GM18907 (cell line): ENCODE measurements at regions not wholly inside any gene's neighbourhood (a gene's known extent, or its start where the extent isn't known, plus 50 kb on each side); places are given as distances from the start of the nearest gene placed in this dataset.

Source experiments
- ATAC-seq: cut with Tn5 transposase; IDR thresholded peaks from one replicate; pipeline ENCODE4 v1.9.1; 2021; ENCODE audit warnings: mild to moderate bottlenecking, moderate library complexity; ENCODE audit not compliant: unreplicated experiment

DNA sequence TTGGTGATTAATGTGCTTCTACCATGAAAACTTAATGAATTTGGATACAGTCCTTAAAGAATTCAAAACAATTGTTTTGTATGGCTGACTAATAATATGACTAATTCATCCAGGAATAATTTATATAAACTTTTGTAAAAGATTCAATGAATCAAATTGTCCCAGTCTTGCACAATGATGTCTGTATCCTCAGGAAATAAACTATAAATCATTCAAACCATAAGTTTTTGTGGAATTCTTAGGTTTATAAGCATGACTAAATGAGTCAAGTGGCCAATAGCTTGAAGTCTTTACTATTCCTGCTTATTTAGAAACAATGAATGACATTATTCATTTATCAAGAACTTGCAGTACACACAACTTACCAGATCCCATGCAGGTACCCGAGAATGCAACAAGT lies 935.0 kb upstream of the INTU start:
- no peak for ATAC-seq

DNA sequence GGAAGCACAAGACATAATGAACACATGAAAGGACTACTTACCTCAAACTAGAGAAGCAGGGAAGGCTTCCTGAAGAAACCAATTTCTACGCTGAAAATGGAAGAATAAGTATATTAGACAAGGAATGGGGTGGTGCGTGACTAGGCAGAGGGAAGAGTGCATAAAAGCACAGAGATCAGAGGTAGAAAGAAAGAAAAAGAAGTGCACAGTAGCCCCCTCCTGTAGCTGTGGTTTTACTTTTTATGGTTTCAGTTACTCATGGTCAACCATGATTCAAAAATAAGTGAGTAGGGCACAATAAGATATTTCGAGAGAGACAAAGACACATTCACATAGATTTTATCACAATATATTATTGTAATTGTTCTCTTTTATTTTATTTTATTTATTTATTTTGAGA lies 934.5 kb upstream of the INTU start:
- ATAC-seq, result no peak

DNA sequence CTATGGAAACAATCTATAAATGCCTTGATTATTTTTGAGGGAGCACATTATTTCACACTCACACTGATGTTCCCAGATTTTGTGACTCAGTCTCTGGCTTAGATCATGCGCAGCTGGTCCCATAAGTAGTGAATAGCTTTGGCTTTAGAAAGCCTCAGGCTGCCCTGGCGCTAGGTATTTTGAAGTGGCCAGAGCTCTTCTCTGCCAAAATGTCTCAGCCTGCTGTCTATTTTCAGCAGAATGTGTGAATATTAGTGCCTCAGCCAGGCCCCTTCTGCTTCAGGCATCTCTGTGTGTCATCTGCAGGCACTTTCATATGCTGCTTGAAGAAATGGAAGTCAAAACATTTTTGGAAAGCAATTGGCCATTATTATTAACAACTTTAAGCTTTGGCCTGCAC lies 931.0 kb upstream of the INTU start:
- no peak for ATAC-seq

DNA sequence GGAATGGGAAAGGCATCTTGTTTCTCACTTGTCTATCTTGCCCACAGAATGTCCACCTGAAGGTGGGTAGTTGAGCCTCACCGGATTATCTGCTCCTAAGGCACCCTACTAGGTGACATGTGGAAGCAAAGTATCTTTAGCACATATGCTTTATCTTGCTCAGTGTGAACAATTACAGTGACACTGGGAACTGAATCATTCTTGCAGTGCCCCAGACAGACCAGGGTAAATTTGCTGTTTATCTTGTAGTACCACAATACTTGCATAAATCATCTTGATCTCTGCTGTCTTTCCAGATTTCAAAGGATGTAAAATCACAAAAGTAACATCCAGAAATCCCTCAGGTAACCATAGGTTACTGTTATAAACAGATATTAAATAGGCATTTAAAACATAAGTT lies 930.0 kb upstream of the INTU start:
- ATAC-seq, result no peak

DNA sequence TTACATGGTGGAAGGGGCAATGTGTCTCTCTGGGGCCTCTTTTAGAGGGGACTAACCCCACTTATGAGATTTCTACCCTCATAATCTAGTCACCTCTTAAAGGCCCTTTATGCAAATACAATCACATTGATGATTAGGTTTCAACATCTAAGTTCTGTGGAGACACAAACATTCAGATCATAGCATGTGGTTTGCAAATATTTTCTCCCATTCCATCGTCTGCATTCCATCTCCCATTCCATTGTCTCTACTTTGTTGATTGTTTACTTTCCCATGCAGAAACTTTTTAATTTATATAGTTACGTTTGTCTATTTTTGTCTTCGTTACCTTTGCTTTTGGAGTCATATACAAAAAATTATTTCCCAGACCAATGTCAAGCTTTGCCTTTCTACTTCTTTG lies 927.5 kb upstream of the INTU start:
- no peak for ATAC-seq

DNA sequence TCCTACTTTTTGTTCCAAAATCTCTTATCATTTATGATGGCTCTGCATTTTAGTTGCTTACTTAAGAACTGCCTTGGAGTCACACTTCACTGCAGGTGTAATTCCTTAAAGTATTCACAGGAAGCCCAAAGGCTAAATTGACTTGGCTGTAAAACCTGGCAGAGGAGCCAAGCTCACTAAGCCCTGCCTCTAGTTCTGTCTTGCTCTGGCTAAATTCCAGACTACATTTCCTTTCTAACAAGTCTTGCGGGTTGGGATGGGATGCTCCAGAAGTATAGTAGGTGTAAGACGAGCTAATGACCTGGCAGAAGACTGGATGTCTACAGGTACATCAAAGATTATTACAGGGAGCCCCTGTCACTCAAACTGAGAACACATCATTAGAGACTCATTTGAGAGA lies 924.0 kb upstream of the INTU start:
- no peak for ATAC-seq

DNA sequence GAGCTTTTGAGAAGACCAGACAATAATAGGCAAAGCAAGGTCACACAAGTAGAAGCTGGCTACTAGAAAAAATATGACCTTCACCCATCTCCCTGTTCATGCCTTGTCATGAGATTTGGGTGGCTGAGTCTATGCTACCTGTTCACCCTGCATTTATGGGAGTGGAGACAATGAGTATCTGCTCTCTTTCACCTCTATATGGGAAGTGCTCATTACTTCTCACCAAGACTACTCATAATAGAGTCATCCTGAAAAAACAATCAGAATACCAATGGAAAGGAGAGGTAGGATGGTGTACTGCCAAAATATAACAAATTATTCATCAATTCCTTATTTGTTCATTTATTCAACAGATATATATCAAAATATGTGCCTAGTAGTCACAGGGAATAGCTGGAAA lies 921.8 kb upstream of the INTU start:
- no peak for ATAC-seq

DNA sequence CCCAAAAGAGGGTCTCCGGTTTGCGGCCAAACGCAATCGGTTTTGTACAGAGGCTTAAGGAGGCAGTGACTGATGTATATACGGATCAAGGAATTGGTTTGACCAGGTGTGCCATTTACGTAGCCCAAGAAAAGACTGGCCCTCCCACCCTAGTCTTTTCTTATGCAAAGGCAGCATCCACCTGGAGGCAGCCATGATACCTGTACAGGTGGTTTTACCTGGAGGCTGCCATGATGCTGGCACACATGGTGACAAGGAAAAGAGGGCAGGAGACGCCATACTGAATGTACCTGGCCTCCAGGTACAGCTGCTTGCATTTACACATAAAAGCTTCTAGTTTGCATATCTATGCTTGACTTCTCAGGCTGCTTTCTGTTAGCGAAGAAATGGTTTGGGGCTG lies 917.7 kb upstream of the INTU start:
- no peak for ATAC-seq

DNA sequence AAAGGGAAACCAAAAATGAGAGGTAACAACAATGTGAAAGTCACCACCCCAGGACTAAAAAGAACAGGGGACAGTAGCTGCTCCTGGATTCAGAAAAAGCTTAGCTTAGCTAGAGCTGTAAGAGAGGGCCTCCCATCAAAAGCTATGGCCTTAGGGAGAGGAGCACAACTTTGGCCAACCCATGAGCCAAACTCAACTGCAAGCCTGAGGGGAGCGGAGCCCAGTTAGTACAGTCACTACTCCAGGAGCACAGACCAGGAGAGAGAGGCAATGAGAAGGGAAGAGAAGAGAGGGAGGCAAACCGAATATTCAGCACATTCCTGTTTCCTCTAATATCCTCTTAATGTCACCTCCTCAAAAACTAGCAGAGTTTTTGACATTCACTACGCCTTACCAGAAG lies 917.1 kb upstream of the INTU start:
- no peak for ATAC-seq

DNA sequence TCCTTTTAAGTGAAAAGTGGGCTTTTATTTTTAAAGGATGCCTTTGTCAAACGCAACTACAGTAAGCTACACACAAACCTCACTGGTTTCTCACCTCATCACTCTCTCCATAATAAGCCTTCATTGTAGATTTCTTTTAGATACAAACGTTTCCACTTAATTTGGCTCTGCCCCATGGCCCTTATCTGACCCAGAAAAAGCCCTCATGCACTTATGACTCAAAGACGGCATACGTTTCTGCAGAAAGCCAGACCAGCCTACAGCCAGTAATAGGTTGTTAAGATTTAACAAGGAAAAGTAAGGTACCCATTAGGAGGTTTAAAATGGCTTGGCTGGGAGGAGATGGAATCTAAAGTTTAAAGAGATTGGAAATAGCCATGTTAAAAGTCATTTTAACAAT lies 914.6 kb upstream of the INTU start:
- no peak for ATAC-seq

DNA sequence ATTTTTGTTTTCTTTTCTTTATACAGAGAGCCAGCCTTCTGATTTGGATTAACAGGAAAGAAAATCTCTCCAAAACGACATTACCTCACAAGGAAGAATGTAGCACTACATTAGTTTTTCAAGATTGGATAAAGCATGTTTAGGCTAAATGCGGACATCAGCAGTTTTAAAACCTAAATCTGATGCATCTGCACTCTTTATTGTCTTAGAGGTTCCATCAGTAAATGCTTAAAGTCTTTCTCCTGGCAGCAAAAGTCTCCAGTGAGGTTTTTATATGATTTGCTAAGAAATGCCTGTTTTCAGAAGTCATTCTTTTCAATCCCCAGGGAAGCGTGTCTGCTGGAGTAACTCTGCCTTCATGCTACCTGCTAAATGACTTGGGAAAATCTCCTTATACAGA lies 912.9 kb upstream of the INTU start:
- no peak for ATAC-seq

DNA sequence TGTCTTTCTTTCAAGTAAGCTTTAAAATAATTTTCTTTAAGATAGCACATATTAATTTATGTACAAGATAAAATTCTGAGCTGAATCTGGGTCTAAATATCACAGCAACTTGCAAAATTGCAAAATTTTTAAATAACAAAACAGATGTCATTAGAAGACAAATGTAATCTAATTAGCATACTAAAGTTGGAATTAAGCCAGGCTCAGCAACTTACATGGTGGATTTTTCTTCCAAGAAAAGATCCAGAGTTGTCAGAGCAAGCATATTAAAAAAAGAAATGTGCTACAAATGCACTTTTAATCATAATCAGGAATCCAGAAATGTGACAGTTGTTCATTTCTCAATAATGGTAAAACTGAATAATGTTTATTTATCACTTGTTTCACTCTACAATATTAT lies 906.9 kb upstream of the INTU start:
- no peak for ATAC-seq

DNA sequence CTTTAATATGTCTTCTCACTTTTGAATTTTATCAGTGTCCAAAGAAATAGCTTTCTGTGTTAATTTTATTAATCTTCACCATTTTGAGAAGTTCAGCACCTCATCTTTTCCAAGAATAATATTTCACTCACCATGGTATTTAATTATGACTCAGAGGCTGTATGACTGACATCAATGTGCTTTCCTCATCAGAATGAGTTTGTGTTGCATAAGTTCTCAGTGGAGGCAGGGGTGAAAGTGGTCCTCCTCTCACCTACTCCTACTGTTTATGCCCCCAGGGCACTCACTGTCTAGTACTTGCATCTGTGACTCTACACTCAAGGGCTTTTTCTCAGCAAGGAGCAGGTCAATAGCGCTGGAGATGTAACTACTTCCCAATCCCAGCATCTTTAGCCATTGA lies 905.3 kb upstream of the INTU start:
- ATAC-seq, result no peak

DNA sequence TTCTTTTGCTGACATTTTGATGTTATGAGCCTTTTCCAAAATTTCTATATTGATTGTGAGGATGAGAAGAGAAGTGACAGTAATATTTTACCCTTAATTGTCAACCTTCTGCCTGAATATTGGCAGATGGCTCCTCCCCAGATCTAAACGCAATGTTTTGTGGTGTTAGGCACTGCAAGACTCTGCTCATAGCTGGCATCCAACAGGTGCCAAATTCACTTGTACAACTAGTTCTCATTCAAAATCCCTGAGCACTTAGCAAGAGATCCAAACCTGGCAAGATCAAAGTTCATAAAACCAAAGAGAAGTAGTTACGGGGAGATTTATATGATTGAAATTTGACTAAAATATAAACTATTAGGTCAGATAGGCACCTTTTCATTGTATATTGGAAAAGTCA lies 901.7 kb upstream of the INTU start:
- ATAC-seq, result no peak

DNA sequence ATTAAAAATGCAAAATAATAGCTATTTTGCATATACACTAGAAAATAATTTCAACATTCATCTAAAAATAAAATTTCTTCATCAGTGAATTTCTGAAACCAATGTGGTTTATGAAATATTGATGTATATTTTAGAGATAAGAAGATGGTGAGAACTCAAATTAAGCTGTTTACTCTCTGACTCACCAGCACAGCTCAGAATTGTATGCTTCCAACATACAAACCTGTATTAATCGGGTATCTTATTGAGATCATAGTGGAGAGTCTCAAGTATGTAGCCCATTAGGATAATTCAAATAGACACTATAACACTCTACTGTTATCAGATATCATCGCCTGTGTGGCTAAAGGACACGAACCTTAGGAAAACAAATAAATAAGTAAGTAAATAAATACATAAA lies 899.5 kb upstream of the INTU start:
- no peak for ATAC-seq

DNA sequence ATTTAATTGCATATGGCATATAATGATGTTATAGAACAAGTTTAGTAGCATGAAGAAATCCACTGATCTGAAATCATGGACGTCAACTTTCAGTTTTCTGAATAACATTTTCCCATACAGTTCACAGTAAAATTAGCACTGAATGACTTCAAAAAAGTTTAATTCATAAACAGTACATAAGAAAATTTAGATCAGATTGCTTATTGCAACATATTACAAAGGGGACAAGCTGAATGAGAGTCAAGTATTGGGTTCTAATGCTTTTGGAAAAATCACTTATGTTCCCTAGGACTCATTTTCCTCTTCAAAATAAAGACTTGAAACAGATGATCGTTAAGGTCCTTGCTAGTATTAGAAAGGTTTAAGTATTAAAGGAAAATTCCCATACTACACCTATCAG lies 898.3 kb upstream of the INTU start:
- no peak for ATAC-seq

DNA sequence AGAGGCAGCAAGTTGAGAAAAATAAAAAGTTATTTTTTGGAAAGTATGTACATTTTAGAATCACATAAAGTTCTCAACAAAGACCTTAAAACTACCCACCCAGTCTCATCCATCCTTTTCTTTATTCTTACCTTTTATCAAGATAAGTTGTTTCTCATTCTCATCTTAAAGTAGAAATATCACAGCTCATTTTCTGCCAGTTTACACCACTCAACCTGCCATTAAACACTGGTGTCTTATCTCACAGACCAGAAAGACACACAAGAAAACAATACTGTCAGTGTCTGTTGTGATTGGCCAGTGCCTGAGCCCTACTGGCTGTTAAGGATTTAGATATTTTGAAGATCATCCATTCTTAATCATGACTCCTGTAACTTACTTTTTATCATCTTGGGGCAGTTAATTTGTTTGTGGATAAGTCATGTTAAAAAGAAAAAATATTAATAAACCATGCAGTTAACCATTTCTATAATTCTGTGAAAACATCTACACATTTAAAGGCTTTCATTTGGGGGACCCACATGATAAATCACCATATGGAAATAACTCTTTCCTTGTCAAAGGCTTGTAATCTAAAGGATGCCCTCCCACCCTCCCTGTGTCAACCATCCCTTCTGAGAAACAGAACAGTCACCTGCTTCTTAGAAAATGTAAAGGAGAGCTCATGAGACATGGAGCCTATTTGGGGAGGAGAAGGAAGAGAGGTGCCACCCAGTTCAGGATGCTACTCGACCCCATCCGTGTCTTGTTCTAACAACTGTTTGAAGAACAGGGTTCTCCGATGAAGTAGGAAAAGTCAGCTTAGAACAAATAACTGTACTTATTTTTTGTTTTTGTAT lies 897.2 kb upstream of the INTU start:
- ATAC-seq, result no peak

DNA sequence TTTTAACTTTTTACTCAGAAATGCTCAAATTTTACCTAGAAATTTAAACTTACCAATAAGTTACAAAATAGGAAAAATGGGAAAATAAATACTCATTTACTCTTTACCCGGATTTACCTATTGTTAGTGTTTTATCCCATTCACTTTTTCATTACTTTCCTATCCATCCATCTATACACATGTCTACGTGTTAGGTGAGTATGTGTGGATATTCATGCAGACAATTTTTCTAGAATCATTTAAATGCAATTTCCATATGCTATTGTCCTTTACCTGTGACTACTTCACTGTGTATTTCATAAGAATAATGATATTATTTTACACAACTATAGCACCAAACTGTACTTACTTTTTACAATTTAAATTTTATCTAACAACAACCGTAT lies 896.6 kb upstream of the INTU start:
- no peak for ATAC-seq

DNA sequence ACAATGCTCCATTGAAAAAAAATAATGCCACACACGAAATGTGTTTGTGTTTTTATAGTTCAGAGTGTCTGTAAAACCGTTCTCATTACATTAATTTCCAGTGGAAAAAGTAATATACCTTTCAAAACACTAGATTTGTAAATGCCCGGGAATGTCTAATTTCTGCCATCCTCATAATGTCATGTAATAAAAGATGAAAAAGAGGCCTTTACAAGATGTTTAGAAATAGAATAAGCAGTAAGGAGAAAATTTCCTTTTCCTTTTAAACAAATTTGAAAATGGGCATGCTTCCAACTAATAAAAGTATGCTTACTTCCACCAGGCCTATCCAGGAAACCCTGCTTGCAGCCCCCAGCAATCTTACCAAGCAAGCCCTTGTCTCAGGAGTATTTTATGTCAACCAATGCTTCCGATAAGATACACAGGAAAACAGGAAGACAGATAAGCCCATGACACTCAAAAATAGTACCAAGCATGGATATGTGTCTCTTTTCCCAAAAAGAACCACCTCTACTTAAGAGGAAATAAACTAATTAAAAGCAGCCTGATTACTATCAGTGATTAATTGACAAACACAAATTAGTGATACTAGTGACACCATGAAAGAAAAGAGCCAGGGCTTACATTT lies 894.7 kb upstream of the INTU start:
- ATAC-seq, result no peak

DNA sequence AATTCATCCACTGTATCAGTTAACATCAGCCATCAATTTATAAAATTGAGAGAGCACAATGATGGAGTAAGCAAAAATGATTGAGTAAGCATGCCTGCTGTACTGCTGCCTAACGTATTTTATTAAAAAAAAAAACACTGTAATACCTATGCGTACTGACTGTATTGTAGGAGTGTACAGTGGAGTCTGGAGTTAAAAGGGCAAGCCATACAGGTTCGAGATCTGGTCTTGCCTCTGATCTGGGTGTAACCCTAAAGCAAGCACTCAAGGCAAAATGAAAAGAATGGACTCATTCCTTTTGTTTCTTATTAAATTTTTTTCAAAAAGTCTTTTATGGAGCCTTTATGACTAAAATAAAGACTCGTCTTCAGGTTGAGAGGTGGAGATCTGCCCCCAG lies 894.2 kb upstream of the INTU start:
- ATAC-seq, result no peak

DNA sequence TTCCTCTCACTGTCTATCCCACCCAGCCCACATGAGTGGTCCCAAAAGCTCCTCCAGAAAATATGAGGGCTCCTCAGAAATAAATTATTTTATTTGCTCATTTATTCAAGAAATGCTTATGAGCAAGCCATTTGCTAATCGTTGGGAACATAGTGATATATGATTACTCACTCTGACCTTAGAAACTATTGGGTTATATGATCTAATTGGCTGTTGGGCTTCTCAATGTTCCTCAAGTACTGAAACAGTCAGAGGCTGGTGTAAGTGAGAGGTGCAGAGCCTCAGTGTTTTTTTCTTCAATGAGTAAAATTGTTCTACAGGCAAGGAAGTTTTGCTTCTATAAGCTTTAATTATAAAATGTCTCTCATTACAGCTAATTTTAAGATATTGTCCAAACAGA lies 893.8 kb upstream of the INTU start:
- ATAC-seq, result no peak

DNA sequence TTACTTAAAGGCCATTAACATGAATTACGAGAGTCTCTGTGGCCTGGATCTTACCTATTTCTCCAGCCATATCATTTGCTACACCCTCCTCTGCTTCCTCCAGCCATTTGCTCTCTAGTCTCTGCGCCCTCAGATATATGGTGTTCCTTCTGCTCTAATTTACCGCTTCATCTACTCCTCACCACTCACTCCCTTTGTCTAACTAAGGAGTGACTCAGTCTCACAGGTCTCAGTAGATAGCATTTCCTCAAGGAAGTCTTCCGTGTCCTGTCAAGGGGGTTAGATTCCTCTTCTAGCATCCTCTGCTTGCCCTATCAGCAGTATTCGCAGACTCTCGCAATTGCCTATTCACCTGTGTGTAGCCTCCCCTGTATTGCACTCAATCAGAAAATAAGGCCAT lies 892.1 kb upstream of the INTU start:
- no peak for ATAC-seq

DNA sequence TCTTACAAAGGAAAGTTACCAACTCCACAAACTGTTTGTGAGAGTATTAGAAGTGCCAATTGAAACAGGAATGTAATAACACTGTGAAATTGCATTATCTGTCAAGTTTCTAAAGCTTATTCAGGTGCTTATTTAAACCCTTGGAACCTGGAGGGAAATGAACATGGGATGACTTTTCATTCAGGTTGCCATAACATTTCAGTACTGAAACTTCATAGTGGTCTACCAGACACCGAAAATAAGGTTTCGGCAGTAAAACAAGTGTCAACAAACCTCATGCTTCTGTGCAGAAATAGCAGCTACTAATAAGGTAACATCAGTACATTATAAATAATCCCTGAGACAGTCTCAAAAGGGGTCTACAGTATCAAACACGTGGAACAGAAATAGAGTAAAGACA lies 890.7 kb upstream of the INTU start:
- no peak for ATAC-seq
